ENCODE measurements at regions not wholly inside any gene's neighbourhood (a gene's known extent, or its start where the extent isn't known, plus 50 kb on each side); places are given as distances from the start of the nearest gene placed in this dataset.

DNA sequence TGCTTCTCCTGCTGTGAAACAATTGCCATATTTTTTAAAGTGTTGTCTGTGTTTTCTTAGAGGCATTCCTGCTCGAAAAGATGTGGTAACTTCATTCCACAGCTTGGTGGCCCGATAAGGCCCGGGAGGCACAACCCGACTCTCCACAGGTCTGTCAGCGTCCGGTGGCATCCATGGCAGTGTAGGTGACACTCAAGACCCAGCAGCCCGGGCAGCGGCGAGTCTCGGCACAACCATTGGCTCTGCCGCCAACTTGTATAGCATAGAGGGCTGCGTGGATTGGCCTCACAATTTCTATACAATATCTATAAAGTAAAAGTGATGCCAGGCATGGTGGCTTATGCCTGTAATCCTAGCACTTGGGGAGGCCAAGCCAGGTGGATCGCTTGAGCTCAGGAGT is 262.3 kb upstream of the CHRNA7 start:
- DNase-seq, result no peak

DNA sequence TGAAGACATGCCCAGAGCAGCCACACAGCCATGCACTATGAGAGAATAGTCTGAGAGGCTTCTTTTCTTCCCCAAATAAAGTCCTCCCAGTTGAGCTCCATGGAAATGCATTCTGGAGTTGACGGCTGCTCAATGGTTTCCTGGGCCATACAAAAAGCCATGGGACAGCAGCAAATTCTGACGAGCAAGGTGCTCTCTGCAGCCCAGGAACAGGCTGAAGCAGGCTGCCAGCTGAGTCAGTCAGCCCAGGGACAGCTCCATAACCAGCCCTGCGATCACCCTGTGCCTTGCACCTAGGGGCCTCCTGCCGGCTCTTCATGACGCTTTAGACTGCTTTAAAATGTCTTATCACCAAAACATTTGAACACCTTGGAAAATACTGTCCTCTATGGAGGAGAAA is 256.3 kb upstream of the CHRNA7 start:
- DNase-seq, result no peak

DNA sequence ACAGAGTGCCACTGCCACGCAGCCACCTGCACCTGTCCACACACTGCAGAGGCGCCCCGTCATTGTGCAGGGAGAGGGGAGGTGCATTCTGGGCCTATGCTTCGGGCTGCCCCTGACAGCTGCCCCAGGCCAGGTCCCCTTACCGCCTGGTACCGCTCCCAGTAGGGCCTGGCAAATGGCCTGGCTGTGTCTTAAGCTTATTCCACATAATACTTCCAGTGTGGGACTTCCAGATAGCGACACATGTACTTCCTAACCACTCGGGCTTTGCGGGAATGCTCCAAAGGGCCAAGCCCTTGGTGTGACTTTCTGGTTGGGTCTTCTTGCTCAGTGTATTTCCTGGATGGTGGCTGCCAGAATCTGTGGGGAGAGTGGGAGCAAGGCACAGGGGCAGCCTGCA is 254.3 kb upstream of the CHRNA7 start:
- no peak for DNase-seq

DNA sequence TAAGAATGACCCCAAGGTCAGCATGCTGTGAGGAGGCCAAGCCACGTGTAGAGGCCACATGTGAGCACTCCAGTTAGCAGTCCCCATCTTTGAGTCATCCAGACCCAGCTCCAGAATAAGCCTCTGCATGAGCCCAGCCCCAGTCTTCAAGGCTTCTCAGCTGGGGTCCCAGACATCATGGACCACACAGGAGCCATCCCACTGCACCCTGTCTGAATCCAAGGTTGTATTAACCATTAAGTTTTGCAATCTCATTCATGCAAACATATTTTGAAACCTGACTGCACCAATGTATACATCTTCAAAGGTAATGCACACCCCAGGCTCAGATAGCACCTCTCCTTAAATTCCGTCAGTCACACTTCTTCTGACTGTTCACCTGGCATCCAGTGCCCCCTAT is 249.1 kb upstream of the CHRNA7 start:
- DNase-seq, result no peak

DNA sequence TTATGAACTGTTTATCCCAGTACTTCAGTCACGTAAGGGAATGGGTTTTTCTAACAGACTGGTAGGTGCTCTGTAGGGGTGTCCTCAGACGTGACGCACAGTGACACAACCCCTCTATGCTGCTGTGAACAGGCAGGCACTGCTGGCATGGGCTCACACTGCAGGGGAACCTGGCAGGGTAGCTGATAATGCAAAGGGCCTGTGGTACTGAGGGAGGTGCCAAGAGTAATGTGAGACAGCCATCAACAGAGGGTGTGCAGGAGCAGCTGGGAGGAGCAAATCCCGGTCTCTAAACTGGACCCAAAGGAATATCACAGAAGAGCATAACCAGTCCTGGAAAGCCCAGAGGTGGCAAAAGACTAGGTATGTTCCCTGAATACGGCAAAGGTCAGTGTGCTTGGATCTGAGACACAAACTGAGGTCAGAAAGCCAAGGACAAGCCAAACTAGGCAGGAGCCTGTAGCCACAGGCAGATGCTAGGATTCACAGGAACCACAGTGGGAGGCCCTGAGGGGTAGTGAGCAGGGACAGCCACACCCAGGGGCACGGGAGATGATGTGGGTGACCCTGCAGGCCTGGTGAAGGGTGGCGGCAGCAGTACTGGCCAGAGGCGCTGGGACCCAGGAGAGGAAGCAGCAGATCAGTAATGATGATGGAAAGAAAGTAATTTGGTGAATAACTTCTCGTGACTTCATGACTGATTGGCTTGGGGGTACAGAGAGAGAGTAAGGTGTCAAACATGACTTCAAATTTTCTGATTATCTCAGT is 248.1 kb upstream of the CHRNA7 start:
- DNase-seq, result no peak

DNA sequence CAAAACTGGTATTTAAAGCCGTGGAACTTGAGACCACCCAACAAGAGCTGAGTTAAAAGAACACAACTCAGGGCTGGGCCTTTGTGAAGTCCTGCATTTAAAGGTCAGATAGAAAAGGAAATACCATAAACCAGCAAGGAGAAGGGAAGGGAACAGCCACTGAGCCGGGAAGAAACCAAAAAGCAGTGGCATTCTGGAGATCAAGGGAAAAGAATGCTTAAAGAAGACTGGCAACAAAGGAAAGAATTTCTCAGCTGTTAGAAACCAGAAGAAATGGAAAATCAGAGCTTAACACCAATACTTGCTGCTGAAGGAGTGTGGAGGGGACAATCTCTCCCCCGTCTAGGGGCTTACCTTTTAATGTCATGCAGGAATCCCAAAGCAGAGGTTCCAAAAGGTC is 247.4 kb upstream of the CHRNA7 start:
- DNase-seq, result no peak

DNA sequence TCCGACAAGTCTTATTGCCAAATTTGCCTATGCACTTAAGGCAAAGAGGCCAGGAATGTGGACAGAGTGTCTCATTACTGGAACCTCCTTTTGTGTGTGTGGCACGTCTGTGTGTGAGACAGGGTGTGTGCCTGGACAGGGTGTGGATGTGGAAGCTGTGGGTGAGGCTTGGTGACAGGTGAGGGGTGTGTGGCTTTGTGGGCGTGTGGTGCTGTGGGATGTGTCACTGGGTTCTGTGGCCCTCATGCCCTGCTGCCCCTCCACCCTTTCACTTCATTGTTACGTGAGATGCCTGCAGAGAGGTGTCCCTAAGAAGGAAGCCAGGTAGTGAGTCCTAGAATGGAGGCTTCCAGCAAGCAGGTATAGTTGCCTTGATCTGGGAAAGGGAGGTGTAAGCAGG is 244.0 kb upstream of the CHRNA7 start:
- DNase-seq, result no peak

DNA sequence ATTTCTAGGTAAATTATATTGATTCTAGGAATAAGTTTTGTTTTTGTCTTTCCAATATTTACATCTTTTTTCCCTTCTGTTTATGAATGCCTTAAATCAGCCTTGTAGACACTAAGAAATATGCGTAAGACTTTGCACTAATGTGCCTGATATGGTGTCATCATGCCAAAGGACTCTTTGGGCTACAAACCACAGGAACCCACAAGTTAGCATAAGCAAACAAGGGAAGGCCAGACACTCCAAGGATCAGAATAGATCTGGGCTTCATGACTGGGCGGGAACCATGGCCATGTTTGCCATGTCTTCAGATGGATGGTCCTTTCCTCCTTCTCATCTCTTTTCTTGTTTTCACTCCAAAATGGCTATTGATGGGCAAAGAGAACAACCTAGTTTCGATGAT is 242.2 kb upstream of the CHRNA7 start:
- DNase-seq, result no peak

DNA sequence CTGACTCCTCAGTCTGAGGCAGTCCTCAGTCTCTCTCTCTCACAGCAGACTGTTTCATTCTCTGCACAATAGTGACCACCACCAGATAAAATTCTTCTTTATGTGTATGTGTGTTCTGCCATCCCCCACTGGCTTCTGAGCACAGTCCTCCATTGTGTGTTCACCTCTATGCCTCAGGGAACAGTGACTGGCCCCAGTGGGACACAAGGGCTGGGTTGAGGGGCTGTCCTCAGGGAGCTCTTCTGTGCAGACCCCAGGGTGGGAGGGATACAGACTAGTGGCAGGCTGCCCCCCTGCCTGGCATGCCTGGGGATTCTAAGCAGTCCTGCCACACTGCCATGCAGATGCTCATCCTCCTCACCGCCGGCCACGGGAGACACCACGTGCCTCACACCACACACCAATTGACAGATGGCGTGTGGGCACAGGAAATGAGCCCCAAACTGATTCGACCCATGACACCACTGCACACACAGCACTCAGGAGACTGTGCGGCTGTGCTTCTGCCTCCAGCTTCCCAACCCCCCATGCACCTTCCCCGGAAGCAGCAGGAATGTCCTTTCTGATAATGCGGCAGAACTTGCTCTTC is 237.6 kb upstream of the CHRNA7 start:
- no peak for DNase-seq

DNA sequence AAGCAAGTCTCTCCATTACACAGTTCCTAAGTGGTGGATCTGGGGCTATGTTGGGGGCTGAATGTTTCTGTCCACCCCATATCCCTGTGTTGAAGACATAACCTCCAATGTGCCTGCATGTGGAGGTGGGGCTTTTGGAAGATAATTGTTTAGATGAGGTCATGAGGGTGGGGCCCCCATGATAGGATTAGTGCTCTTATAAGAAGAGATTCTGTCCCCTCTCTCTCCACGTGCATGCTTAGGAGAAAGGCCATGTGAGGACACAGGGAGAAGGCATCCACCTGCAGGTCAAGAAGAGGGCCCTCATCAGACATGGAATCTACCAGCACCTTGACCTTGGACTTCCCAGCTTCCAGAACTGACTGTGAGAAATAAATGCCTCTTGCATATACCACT is 231.0 kb upstream of the CHRNA7 start:
- DNase-seq, result no peak

DNA sequence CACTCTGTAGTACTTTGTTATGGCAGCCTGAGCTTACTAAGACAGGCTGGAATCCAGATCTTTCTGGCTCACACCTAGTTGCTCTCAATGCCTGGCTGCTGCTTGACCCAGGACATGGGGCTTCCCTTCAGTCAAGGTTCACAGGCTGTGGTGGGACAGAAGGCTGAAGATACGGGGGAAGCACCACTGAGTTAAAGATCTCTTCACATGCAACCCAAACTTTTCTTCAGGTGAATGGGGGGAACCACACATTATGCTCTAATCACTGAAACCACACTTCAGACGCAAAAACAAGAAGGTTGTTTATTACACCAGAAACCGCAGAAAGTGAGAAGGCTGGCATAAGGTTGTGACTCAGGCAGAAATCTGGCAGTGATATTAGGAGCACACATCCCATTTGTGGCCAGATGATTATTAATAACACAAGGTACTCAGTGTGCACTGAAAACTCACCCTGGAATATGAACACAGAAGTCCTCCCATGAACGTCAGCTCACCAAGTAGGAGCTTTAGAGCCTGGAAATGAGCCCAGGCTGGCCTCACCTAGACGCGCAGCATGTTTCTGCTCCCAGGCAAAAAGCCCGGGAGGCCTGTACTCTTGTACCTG is 230.5 kb upstream of the CHRNA7 start:
- no peak for DNase-seq

DNA sequence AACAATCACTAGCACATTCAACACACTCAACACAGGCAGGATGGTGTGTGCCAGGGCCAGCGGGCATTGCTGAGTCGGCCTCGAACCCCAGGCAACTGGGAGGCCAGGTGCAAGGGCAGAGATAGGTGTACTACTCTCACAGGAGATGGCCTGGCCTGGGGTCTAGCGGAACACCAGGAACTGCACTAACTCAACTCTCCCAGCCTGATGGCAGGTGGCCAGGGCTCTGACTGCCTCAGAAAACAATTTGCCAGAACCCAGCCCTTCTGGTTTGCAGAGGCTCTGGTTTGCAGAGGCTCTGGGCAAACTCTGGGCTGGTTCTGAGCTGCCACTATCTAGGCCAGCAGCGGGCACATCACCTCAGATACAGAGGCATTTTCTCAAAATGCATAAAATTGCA is 229.2 kb upstream of the CHRNA7 start:
- DNase-seq, result no peak

DNA sequence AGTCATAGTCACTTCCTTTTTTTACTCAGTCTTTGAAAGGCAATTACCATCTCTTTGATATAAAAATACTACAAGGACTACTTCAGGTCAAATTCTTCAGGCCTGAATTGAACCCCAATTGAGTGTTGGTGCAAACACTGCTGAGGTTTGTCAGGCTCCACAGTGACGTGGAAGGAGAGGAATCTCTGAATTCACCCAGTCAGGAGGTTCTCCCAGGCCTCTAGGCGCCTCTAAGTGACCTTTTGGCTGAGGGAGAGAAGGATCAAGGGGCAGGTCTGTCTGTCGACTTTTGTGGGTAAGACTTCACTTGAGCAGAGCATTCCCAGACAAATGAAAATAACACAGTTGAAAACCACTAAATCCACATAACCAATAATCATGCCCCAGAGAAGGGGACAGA is 227.6 kb upstream of the CHRNA7 start:
- DNase-seq, result no peak

DNA sequence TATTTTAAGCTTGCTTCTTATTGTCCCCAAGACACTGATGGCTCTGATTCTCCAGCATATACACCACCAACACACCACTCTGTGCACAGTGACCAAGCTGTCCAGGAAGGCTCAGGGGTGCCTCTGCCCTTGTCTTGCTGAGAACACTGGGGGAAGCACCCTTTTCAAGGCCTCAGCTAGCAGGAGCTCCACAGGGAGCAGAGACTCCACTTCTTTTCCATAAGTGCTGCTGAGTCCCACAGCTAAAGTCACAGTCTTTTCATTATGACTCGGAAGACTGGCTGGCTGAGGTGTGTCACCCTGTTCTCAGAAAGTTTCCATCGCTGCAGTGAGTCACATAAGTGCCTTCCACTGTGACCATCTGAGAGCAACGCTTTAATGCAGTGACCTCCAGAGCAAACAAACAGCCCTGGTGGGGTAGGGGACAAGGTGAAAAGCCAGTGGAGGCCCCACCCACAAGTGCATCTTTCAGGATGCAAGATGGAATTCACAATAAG is 226.9 kb upstream of the CHRNA7 start:
- no peak for DNase-seq

DNA sequence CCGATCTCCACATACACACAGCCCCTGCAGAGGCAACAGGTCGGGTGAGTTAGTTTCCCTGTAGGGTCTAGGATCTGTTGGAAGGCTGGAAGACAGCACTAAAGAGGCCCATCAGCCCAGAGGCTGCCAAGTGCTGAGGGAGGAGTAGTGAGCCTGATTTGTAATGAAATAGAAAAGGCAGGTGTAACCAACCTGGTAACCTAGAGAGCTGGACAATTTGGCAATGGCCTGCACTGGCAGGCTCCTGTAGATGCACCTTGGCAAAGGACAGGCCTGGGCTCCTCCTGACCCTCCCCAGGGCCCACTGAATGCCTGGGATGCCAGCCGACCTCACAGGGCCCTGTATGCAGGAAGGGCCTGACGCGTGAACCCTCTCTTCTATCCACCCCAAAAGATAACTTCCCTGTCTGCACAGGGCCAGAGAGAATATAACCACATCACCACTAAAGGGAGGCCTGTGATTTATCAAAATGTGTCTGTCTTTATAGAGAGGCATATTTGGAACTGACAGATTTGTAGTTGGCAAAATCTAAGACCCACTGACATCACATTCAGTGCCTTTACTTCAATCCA is 225.1 kb upstream of the CHRNA7 start:
- no peak for DNase-seq

DNA sequence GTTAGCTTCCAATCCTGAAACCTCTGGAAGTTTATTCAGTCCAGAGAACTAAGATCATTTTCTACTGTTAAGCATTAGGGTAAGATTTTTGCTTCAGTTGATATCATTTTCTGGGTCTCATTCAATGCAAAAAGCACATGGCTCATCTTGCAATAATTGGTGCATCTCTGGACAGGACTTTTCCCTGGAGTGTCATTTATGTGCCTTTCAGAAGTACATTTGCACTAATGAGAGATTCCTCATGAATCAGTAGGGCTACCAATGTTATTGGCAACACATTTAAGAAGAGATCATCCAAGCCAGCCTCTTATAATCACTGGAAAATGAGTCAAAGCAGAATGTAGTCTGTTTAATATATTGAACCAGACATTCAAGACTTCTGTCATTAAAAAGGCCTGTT is 224.2 kb upstream of the CHRNA7 start:
- no peak for DNase-seq

DNA sequence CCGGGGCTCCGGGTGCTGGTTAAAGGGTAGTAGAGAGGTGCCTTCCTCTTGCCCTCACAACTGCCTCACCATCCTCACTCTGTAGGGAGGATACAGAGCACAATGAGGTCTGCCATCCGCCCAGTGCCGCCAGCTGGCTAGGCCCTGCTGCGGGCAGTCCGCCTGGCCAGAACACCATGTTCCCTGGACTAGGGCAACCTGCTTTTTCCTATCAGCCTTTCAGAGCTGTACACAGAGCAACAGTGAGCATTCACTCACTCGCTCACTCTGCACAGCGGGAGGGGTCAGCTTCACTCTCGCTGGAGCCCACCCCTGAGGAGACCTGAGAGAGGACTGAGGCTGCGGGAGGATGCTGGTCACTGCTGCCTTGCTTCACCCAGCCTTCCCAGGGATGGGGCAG is 218.7 kb upstream of the CHRNA7 start:
- DNase-seq, result no peak

DNA sequence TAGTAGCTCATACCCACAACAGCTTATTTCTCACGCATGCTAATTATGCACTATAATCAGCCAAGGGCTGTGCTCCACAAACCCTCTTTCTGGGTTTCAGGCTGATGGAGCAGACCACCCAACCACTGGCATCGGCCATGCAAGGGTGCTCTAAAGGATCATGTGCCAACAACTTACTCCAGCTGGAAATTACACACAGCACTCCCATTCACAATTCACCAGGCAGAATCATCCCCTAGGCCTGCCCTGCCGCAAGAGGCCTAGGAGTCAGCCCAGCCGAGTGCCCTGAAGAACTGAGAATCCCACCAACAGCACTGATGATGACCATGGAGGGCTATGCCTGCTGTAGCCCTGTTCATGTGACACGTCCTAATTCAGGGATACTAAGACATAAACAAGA is 216.2 kb upstream of the CHRNA7 start:
- DNase-seq, result no peak

DNA sequence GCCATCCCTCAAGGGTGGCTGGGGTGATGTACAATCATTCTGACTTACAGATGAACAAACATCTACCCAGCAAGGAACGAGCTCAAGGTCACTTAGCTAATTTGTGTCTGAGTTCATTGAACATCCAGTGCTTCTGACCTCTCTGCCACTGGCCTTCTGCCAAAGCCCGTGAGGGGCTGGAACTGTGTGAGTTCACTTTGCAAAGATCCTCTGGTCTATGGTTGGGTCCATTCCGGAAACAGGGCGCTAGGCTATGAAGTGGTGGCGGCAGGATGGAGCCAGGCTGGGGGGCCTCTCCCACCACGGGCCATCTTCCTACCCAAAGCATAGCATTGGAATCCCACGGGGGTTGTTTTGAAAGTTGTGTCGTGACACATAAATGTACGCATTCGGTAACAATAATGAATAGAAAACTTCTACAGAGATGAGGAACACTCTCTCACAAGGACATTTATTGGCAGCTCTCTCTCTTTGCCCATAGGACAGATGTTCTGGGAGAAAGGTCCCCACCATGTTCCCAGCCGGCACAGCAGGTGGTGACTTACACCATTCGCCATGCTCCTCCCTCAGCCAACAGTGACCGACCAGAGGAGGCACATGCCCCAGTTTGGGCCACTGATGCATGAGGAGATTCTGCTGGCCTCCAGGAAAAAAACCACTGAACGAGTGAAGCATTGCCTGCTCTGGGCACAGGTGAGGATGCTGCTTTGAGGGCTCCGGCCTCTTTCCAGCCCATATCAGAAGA is 214.7 kb upstream of the CHRNA7 start:
- DNase-seq, result no peak

DNA sequence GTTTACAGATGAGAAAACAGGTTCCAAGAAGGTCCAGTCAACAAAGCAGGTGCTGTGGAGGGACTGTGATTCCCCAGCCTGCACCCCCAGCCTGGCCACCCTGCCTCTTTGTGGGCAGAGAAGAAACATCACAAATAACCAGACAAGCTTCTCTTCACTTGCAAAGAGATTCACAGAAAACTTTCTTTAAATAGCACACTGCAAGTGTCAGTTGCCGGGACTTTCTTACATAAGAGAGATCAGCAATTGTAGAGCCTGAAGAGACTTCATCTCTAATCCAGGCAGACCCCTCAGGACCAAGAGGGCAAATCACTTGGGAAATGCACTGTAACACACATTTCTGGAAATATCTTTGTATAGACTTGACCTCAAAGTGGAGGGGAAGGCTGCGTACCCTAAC is 207.9 kb upstream of the CHRNA7 start:
- DNase-seq, result no peak

DNA sequence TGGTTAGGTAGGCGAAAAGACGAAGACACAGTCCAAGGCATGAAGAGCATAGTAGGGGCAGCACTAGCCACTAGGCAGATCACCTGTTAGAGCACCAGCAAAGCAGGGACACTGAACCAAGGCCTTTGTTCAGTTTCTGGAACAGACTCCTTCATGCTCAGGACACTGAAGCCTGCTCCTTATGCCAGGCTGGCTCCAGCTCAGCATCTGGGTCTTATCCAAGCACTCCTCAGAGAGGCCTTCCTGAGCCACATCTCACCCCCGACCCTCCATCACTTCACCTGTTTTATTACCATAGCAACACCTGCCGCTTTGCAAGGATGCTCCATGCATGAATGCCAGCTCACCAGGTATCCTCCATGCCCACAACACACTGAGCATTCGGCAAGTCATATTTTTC is 206.3 kb upstream of the CHRNA7 start:
- DNase-seq, result no peak

DNA sequence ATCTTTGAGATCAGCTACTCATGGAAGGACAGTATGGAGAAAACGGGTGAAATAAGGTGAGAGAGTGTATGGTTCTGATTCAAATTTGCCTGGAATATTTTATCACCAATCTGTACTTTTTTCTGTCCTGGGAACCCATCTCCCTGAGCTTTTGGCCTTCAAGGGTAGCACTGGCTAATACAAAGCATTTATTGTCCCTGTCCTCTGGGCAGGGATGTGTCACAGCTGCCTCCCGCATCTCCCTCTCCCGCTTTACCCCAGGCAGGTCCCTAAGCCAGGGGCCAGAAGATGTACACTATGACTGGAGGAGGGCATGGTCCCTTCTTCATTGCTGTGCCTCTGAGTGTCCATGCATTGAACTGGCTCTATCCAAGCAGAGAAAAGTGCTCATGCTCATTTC is 201.7 kb upstream of the CHRNA7 start:
- DNase-seq, result no peak

DNA sequence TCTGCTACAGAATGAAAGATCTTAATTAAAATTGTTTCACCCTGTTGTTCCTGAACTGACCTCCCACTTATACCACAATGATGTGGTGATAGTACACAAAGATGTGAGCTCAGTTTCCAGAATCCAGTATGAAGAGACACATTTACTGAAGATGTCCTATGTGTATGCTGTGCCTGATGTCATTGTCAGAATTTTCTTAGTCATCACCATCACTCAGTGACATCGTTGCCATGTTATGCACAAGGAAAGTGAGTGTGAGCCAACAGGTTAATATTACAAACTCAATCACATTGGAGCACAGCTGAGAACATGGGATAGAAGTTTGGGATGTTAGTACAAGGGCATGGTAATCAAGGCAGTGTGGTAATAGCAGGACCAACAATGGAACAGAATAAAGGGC is 199.7 kb upstream of the CHRNA7 start:
- no peak for DNase-seq

Measured in right kidney (tissue), 1 donor.